Hypothalamus (tissue), 51 donors: ENCODE measurements at regions not wholly inside any gene's neighbourhood (a gene's known extent, or its start where the extent isn't known, plus 50 kb on each side); places are given as distances from the start of the nearest gene placed in this dataset.
A peak's percentile ranks its signal among the peaks of the same experiment; 100 is the strongest.

Experiments used
- DNase-seq, 51 donors: peaks; one replicate each; lab custom pipeline; 2025; lab: John Stamatoyannopoulos, UW

DNA sequence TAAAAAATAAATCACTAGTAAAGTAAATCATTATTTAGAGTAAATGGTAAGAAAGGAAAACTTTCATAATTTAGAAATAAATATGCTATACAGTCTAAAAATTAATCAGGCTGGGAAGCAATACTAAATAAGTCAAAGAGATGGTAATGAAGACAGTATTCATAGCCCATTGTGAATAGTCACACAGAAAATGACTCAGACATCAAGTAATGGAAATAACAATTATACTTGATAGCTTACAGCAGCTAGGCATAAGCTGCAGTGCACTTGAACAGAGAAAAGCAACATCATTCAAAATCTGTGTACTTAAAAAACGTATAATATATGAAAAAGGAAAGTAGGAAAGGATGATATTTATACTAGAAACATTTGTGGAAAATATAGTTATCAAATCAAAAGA, 642.5 kb upstream of the GNPDA2 start:
- no peak for DNase-seq

DNA sequence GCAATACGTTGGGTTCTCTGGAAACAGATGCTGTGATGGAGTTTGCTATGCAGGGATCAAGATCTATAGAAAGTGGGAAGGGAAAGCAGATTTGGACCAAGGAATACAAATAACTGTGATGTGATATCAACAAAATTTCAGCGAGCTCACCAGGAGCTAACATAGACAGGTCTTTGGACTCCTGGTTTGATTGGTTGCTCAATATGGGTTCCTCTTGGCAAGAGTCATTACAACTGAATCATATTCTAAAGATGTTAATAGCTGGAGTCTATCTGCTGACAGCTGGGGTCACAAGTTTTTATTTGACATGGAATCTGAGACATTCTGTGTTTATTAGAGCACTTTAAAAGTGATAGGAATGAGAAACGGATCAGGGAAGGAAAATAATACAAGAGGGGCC, 637.6 kb upstream of the GNPDA2 start:
- DNase-seq = no peak

DNA sequence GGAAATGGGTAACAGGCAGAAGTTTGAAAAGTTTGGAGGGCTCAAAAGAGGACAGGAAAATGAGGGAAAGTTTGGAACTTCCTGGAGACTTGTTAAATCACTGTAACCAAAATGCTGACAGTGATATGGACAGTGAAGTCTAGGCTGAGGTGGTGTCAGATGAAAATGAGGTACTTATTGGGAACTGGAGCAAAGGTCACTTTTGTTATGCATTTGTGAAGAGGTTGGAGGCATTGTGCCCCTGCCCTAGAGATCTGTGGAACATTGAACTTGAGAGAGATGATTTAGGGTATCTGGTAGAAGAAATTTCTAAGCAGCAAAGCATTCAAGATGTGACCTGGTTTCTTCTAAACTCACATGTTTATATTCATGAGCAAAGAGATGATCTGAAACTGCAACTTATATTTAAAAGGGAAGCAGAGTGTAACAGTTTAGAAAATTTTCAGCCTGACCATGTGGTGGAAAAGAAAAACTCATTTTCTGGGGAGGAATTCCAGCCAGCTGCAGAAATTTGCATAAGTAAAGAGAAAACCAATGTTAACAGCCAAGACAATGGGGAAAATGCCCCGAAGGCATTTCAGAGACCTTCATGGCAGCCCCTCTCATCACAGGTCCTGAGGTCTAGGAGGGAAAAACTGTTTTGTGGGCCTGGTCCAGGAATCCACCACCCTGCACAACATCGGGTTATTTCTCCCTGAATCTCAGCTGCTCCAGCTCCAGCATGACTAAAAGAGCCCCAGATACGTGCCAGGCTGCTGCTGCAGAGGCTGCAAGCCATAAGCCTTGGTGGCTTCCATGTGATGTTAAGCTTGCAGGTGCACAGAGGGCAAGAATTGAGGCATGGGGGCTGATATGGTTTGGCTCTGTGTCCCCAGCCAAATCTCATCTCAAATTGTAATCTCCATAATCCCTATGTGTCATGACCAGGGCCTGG, 632.5 kb upstream of the GNPDA2 start:
- no peak for DNase-seq

DNA sequence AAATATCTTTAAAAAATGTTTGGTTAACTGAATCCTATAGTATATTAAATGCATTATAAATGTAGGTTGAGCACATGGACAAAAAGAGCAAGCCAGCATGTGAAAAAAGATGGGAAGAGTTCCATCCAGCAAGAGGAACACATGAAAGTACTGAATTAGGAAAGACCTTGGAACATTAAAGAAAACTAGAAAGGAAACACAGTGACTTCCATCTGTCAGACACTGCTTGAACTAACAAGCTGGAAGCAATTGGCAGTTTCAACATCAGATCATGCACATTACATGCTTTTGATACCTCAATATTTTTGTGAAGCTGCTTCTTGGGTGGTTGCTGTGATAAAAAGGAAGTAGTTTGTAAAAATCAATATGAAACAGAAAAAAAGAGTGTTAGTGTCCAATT, 626.8 kb upstream of the GNPDA2 start:
- DNase-seq = no peak

DNA sequence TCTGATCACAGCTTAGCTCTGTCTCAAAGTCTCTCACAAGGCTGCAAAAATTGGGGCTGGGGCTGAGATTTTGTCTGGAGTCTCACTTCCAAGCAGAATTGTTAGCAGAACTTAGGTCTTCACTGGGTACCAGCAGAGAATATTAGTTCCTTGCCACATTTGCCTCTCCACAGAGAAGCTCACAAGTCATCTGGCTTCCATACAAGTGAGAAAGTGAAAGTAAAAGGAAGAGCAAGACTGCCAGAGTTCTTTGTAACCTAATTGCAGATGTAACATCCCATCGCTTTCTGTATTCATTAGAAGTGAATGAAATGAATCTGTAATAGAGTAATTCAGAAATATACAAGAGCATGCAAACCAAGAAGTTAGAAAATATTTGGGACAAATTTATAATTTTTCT, 624.1 kb upstream of the GNPDA2 start:
- DNase-seq = peak in 8 of 51 donors; percentile 0 to 14 (median 6)

DNA sequence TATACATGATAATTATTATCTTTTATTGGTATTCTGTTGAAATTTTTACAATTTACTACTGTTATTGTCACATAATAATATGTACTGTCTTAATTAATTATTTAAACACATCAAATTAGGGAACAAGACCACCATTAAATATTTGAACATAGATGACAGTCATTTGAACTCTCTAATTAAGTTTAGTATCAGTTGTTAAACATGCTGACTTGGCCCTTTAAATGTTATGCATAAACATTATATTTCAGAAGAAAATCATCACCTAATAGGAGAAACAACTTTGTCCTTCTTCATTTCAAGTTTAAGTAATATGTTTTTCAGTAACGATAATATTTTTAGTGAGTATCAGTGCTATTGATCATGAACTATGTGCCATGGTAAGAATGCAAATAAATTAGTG, 623.5 kb upstream of the GNPDA2 start:
- no peak for DNase-seq

DNA sequence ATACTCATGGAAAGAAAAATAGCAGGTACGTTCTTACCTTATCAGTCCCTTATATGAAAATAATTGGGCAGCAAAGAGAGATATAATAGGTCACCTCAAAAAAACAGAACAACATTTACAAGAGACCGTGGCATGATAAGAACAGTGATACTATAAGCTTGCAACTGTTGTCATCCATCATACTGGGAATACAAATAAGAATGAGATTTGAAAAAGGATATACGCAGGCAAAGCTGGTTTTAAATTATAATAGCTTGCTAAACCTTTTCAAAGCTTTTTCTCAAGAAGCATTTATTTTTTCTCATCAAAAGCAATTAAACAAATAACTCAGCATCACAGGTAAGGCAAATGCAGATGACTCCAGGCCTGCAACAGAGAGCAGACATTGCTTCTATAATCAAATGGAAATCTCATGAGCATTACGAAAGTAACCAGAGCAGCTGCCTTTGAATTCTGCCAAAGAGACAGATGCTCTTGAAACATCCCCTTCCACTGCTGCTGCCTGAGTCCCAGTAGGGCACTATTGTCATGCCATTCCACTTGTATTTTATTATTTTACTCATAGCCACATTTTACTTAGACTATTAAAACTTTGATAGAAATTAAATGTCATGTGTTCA, 620.6 kb upstream of the GNPDA2 start:
- DNase-seq = peak in 1 of 51 donors; percentile 1

DNA sequence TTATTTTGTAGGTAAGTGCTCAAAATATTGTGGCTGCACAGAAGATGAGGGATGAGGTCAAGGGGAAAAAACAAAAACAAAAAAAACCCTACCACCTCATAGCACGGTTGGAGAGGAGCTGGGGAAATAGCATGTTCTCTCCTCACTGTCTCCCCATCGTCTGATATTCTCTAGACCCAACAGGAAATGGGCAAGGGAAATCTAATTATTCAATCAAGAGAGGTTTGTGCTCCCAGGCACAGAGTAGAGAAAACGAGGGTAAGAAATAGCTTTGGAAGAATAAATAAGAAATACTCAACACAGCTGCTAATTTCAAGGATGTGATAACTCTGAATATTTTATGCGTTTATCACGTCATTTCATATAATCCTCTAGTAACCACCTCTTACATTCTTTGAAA, 619.2 kb upstream of the GNPDA2 start:
- DNase-seq = no peak

DNA sequence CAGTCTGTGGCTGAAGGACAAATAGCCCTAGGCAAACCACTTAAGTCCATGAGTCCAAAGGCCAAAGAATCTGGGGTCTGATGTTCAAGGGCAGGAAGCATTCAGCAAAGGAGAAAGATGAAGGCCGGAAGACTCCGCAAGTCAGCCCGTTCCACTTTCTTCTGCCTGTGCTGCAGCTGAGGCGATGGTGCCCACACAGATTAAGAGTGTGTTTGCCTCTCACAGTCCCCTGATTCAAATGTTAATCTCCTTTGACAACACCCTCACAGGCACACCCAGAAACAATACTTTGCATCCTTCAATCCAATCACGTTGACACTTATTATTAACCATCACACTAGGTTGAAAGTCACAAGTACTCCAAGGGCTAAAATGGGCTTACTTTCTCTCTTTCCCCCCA, 605.4 kb upstream of the GNPDA2 start:
- no peak for DNase-seq

DNA sequence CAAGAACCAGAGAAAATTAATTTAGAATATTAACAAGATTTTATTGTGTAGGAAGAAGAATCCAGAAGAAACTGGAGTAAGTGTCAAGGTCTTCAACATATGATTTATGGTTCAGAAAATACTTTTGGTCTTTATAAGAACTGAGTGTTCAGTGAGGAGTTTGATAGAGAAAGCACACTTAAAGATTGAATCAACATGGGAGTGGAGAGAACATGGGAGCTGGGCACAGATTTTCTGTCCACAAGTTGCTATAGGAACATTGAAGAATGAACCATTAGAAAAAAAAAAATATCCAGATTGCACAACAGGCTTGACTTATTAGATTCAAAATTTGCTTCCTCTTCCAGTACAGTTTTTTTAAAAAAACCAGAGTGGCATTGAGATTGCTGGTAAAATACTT, 601.2 kb upstream of the GNPDA2 start:
- DNase-seq = no peak

DNA sequence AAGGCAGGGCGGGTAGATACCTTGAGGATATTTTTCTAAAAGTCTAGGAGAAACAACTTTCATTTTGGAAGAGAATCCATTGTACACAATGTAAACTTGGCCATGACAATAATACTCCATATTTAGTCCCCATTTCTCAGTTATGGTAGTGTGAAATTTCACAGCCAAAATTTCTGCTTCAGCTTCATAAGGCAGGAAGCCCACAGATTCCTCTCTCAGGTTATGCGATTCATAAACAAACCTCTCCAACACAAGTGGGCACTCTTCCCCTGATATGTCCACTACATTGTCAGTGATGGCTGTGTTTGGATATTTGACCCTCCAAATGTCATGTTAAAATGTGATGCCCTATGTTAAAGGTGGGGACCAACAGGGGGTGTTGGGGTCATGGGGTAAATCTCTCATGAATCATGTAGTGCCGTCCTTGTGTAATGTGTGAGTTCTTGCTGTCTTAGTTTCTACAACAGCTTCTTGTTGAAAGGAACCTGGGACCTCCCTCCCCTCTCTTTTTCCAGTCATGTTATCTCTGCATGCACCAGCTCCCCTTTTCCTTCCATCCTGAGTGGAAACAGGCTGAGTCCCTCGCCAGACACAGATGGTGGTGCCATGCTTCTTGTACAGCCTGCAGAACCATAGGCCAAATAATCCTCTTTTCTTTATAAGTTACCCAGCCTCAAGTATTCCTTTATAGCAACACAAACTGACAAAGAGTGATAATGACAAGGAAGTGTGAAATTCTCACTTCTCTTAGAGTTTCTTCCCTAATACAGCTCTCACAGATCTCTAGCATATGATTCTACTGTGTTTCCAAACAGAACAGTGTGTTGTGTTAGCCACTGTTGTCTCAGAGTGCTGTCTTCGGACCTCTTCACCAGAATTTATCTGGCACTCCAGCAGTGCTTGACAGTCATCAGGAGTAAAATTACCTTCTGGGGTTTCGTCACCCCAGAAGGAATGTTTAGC, 598.4 kb upstream of the GNPDA2 start:
- no peak for DNase-seq

DNA sequence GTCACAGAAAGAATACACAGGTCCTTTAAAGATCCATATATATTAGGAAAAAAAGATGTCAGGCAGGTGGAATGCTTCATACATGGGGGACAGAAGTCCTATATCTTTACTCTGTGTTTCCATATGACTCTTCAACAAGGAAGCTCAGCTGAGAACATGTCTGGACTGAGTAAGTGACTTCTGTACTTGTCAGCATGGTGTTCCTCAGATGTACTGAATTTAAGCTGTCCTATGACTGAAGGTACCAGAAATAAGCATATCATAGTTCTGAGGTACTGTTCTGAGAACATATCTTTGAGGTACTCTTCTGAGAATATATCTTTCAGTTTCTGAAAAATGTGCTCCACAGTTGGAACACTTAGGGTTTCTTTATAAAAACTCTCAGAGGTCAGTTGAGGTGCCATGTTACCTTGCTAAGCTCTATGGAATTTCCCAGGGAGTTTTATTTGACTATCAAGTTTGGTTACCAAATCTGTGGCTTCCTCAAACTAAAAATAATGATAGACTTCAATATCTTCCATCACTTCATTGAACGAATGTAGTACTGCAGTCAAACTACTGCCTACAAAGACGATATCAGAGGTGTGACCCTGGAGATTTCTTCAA, 597.2 kb upstream of the GNPDA2 start:
- DNase-seq = no peak

DNA sequence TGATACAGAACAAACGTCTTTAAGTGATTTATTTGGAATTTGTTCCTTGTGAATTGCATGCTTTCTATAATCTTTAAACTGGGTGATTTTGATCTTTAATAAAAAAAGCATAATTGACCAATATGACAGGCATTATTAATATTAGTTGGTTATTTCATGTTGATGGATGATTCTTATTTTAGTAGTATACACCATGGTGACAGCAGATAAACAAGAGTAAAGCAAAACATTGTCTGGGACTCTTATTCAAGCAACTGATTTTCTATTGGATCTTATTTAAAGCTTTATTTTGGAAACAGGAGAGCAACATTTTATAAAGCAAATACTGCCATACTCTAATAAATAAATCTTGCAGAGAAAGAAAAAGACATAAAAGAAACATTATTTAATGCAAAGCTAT, 591.4 kb upstream of the GNPDA2 start:
- DNase-seq = no peak

DNA sequence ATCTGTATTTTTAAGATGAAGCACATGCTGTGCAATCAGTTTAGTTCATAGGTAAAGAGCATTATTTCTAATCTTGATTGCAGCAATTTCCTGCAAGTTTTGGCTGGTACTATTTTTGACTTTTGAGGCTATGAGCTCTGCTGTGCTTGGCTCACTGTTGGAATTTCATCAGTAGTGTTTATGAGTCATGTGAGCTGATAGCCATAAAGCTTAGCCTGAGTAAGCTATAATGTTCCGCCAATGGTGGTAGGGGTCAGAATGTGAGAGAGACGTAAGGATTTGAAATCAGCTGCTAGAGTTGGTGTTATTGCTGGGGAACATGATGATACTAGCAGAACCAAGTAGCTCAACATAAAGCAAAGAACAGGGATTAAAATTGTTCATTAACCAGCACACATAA, 590.9 kb upstream of the GNPDA2 start:
- no peak for DNase-seq

DNA sequence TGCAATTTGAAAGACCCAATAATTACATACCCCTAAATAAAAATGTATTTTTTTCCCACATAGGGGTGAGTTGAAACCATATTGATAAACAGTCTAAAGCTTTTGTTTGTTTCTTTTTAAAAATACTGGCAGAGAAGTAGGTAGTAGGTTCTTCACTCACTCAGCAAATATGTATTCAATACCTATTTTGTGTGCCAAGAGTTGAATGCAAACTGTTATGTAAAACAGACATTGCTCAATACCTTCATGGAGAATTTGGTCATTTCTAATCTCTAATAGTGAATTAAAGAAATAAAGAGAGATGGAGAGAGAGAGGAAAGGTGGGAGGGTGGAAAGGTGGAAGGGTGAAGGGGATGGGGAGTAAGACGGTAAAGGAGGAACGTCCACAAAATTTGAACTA, 589.9 kb upstream of the GNPDA2 start:
- DNase-seq = no peak

DNA sequence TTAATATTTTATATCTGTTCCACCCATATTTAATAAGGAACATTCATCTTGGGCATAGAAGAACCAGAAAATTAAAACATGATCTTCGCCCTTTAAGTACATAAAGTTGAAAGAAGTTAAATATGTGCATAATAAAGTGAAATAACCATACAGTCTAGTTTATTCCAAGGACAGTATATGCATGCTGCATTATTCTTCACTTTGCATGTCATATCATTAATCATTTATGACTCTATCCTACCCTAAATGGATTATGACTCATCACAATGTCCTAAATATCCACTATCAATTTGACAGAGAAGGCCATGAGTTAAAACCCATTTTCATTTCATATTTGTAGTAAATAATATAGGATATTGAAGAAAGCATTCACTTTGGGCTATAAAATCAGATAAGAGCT, 576.5 kb upstream of the GNPDA2 start:
- DNase-seq = no peak

DNA sequence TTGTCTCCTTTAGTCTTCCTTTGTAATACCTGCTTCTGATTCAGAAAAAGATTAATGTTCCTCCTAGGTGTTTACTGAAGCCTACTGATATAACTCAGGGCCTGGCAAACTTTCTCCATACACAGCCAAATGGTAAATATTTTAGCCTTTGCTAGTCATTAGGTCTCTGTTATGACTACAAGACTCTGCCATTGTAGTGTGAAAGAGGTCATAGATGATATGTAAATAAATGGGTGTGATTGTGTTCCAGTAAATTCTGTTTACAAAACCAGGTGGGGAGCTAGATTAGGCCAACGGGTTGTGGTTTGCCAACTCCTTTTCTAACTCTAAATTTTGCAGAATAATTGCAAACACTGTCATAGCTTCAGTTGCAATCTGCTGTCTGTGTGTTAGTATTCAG, 568.1 kb upstream of the GNPDA2 start:
- no peak for DNase-seq

DNA sequence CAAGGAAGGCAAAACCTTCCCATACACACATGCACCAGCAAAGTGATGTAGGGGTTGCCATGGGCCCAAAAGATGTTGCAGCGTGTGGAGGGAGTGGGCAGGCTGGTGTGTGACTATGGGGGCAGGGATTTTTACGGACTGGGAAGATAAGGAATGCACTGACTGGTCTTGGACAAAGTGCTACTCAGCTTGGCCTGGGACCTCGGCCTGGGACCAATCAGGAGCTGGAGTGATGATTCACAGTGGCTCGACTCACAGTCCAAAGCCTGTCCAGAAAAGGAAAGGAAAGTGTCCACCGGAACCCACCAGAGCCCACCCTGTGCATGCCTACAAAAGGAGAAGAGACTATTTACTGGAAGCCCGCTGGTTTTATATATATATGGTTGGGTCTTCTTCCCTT, 567.0 kb upstream of the GNPDA2 start:
- no peak for DNase-seq

DNA sequence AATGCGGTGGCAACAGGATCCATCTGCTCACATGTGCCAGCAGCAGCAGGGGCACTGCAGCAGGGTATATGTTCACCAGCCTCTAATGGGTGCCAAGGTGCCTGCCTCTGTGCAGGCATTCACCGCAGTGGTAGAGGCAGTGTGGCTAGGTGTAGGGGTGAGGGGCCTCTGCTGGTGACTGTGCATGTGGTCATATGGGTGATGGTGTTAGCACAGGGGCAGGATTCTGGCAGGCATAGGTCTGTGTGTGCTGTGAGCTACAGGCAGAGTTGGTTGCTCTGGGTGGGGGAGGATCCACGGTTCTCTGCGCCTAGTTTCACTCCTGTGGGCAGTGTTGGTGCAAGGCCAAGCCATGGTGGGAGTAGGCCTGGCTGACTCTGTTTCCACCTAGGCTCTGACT, 566.5 kb upstream of the GNPDA2 start:
- no peak for DNase-seq

DNA sequence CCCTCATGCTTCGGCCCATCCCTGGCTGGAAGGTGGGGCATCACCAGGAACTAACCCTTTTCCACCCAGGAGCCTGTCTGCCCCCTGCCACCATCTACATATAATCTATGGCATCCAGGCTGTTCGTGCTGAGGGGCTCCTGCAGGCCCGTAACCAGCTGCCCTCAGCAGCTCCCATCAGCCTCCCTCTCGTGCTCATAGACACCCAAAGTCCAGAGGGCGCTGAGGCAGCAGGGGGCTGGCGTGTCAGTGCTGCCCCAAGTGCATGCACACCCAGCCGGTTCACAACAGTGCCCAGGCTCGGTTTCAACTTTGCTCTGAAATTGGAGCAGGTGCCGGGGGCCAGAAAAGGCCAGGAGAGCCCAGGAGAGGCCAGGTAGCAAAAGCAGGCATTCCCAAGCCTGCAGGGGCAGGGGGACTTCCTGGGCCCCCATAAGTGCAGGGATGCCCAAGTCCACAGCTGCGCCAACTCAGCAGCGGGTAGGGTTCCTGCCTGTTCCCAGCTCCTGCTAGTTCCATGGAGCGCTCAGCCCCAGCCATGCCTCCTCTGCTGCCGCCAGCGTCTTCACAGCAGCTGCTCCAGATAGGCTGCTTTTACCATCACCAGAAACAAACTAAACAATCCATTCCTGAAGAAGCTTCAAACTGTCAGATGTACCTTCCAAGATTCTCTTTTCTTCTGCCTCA, 558.2 kb upstream of the GNPDA2 start:
- DNase-seq = no peak
